GM12801 (cell line): ENCODE measurements at regions not wholly inside any gene's neighbourhood (a gene's known extent, or its start where the extent isn't known, plus 50 kb on each side); places are given as distances from the start of the nearest gene placed in this dataset.

Source experiments
- CTCF ChIP-seq: IDR thresholded peaks from one replicate; pipeline ENCODE4 v1.5.1; 2011; ENCODE audit warnings: control low read depth; ENCODE audit not compliant: insufficient read length; ENCODE audit errors: extremely low read depth

GRCh38 chr4:141349236-141349635 is 128.5 kb downstream of the ZNF330 start:
- no peak for TF ChIP-seq CTCF

- TF ChIP-seq CTCF = no peak
These were observed 129.6 kb downstream of the ZNF330 start for GRCh38 chr4:141350122-141350905.

- TF ChIP-seq CTCF = no peak
These were observed 131.6 kb downstream of the ZNF330 start for GRCh38 chr4:141352331-141352730.

GRCh38 chr4:141352909-141353525 is 132.3 kb downstream of the ZNF330 start:
- no peak for TF ChIP-seq CTCF

GRCh38 chr4:141356321-141356962 is 135.7 kb downstream of the ZNF330 start:
- no peak for TF ChIP-seq CTCF

GRCh38 chr4:141356963-141357335 is 136.3 kb downstream of the ZNF330 start:
- no peak for TF ChIP-seq CTCF

GRCh38 chr4:141371206-141371605 is 150.5 kb downstream of the ZNF330 start:
- TF ChIP-seq CTCF = no peak
